ENCODE measurements at regions not wholly inside any gene's neighbourhood (a gene's known extent, or its start where the extent isn't known, plus 50 kb on each side); places are given as distances from the start of the nearest gene placed in this dataset.

DNA sequence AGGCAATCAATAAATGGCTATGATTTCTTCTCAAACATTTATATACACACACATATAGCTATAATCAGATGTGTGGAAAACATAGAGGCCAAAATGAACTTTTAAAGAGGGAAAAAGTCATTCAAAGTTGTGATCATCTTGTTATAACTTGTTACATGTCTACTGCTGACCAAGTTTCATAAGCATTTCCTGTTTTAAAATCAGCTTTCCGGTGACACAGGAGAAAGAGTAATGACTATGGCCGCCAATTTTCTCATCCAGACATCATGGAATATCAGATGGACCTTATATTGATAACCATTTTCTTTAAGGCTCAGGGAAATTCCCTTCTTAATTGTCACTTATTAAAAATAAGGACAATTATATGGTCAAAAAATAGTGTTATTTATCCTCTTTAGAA is 71.7 kb upstream of the AGTR1 start:
- Mint-ChIP-seq H3K36me3 (ENCODE audit: insufficient read depth) (no peaks in the 10 kb centered on the region), H3K9me3 (peaks cover 3% of the 10 kb centered on the region), H3K27me3 (ENCODE audit: low read depth) (no peaks in the 10 kb centered on the region), H3K4me3 (no peak overlapping the region), H3K4me1 (ENCODE audit: low read depth) (no peaks in the 10 kb centered on the region)
- no peak for DNase-seq
- no peak for ATAC-seq

DNA sequence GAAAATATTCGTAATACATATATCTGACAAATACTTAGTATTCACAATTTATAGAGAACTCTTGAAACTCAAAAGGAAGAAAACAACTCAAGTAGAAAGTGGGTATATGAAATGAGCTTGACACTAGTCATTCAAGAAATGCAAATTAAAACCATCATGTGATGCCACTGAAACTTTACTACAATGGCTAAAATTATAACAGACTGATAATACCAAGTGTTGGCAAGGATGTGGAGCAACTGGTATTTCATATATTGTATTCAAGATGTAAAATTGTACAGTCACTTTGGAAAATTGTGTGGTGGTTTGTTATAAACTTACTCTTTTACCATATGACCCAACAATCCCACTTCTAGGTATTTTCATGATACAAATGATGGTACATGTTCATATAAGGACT is 68.7 kb upstream of the AGTR1 start:
- peaks cover 8% of the 10 kb centered on the region for H3K9me3 Mint-ChIP-seq
- no peaks in the 10 kb centered on the region for H3K27me3 Mint-ChIP-seq (ENCODE audit: low read depth)
- no peak for DNase-seq
- no peak for ATAC-seq
- no peaks in the 10 kb centered on the region for H3K36me3 Mint-ChIP-seq (ENCODE audit: insufficient read depth)
- H3K4me1 Mint-ChIP-seq (ENCODE audit: low read depth): no peaks in the 10 kb centered on the region
- H3K4me3 Mint-ChIP-seq: no peak overlapping the region

DNA sequence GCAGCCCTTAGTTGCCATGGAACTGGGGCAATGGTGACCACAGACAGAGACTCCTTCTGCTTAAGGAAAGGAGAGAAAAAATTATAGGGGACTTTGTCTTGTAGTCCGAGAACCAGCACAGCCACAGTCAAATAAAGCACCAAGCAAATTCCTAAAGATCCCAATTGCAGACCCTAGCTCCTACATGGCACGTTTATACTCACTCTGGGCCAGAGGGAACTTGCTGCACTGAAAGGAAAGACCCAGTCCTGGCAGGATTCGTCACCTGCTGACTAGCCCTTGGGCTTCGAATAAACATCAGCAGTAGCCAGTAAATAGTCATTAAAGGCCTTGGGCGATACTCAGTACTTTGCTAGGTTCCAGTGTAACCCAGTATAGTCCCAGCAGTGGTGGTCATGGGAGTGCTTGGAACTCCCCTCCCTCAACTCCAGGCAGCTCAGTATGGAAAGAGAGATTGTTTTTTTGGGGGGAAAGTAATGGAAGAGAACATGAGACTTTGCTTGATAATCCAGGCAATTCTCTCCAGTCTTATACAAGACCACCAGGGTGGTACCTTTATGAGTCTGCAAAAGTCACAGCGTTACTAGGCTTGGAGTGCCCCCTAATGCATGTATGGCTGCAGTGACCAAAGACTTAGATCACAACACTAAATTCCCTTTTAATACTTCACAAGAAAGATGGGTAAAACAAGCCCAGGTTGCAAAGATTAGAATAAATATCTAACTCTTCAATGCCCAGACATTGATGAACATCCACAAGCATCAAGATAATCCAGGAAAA is 66.4 kb upstream of the AGTR1 start:
- no peak for ATAC-seq
- H3K9me3 Mint-ChIP-seq: peaks cover 8% of the 10 kb centered on the region
- DNase-seq: no peak
- H3K36me3 Mint-ChIP-seq (ENCODE audit: insufficient read depth): no peaks in the 10 kb centered on the region
- H3K4me1 Mint-ChIP-seq (ENCODE audit: low read depth): no peaks in the 10 kb centered on the region
- H3K27me3 Mint-ChIP-seq (ENCODE audit: low read depth): no peaks in the 10 kb centered on the region
- H3K4me3 Mint-ChIP-seq: no peak overlapping the region

DNA sequence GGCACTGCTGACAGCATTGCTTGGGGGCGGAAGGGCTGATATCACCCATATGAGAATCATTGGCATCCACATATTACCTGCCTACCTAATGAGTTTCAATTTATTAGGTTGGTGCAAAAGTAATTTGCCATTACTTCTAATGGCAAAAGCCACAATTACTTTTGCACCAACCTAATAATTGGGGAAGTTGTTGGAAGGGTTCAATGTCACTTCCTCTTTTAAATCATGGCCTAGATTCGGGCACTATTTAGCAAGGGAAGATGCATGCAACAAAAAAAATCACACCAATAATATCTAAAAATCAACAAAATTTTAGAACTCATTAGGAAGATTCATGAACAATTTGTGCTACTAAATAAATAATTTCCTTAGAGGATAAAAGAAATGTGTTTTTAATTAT is 56.0 kb upstream of the AGTR1 start:
- Mint-ChIP-seq H3K27me3 (ENCODE audit: low read depth) (no peaks in the 10 kb centered on the region), H3K4me1 (ENCODE audit: low read depth) (no peaks in the 10 kb centered on the region), H3K4me3 (no peak overlapping the region), H3K36me3 (ENCODE audit: insufficient read depth) (no peaks in the 10 kb centered on the region), H3K9me3 (no peaks in the 10 kb centered on the region)
- ATAC-seq (no peak), DNase-seq (no peak)

DNA sequence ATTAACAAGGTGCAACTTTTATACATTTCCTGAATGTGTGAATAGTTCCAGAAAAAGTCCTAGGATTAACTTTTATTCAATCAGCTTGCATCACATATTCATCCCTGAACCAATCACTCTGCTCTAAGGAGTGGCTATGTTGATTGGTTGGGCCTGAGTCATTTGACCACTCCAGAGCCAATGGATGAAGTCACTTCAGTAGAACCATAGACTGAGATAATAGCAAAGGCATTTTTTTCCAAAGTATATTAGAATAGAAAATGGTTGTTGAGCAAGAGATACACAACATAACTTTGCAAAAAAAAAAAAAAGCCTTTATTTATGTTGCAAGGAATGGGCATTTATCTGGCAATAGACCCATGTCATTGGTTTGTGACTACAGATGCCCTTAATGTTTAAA is 55.5 kb upstream of the AGTR1 start:
- DNase-seq (no peak), ATAC-seq (no peak)
- Mint-ChIP-seq H3K4me1 (ENCODE audit: low read depth) (no peaks in the 10 kb centered on the region), H3K4me3 (no peak overlapping the region), H3K27me3 (ENCODE audit: low read depth) (no peaks in the 10 kb centered on the region), H3K36me3 (ENCODE audit: insufficient read depth) (no peaks in the 10 kb centered on the region), H3K9me3 (no peaks in the 10 kb centered on the region)

DNA sequence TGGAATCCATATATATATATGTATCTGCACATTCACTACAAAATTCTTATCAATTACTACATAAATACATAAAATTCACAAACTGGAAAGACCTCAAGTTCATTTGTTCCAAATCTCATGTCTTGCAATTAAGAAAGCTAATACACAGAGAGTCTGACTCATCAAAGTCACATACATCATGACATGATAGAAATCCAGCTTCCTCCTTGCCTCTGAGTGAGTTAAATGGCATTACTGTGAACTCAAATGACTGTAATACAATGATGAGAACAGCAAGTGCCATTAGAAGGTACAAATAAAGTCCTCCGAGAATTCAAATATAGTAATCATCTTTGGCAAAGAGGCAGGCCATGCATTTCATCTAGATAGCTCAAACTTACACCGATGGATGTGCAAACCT is 55.1 kb upstream of the AGTR1 start:
- Mint-ChIP-seq H3K4me3 (no peak overlapping the region), H3K36me3 (ENCODE audit: insufficient read depth) (no peaks in the 10 kb centered on the region), H3K27me3 (ENCODE audit: low read depth) (no peaks in the 10 kb centered on the region), H3K9me3 (no peaks in the 10 kb centered on the region), H3K4me1 (ENCODE audit: low read depth) (no peaks in the 10 kb centered on the region)
- ATAC-seq (no peak), DNase-seq (no peak)

DNA sequence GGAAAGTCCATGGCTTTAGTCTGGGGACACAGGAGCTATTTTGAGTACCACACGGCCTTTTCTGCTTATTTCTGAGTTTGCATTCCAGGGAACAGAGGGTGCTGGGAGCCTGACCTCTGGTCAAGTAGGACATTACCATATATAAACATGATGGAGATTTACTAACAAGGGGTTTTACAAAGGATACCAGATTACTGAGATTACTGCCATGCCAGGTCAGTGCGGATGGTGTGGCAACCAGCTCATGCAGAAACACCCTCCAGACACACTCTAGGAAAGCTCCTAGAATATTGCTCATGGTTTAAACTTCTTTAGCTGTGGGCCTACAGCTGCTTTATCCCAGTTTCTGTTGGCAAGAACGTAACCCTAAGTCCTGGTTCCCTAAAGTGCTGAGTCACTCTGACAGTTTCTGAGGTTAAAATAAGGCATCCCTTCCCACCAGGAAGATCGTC is 54.3 kb upstream of the AGTR1 start:
- ATAC-seq: no peak
- Mint-ChIP-seq H3K4me1 (ENCODE audit: low read depth) (no peaks in the 10 kb centered on the region), H3K4me3 (no peak overlapping the region), H3K27me3 (ENCODE audit: low read depth) (no peaks in the 10 kb centered on the region), H3K36me3 (ENCODE audit: insufficient read depth) (no peaks in the 10 kb centered on the region), H3K9me3 (no peaks in the 10 kb centered on the region)
- DNase-seq: no peak

DNA sequence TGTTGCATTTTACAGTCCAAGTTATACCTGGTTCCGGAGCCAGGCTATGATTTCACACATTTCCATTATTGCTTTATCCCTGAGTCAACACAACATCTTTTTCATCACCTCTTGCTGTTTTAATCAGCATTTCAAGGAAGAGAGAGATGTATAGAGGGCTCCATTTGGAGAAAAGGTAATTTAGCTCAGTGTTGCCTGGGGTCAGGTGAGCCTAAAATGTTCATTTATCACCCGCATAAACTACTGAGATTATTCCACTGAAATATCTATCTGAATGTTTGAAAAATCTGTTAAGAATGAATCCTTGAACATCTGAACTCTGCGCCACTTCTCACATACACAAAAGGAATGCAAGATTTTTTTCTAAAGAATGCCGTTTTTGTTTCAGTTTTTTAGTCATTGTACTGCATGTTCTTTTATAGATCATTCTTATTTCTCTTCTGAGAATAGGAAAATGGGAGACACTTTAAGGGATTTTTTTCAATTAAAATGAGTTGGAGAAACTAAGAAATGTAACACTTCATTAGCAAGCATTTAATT is 51.5 kb upstream of the AGTR1 start:
- no peaks in the 10 kb centered on the region for H3K27me3 Mint-ChIP-seq (ENCODE audit: low read depth)
- H3K4me1 Mint-ChIP-seq (ENCODE audit: low read depth): no peaks in the 10 kb centered on the region
- no peak for DNase-seq
- no peak for ATAC-seq
- no peaks in the 10 kb centered on the region for H3K36me3 Mint-ChIP-seq (ENCODE audit: insufficient read depth)
- H3K9me3 Mint-ChIP-seq: no peaks in the 10 kb centered on the region
- no peak overlapping the region for H3K4me3 Mint-ChIP-seq

All from activated T-cell treated with anti-CD3 and anti-CD28 coated beads, Interleukin-2, amount 50 U/mL, for 4 hours (primary cell).